ENCODE measurements at regions not wholly inside any gene's neighbourhood (a gene's known extent, or its start where the extent isn't known, plus 50 kb on each side); places are given as distances from the start of the nearest gene placed in this dataset.

DNA sequence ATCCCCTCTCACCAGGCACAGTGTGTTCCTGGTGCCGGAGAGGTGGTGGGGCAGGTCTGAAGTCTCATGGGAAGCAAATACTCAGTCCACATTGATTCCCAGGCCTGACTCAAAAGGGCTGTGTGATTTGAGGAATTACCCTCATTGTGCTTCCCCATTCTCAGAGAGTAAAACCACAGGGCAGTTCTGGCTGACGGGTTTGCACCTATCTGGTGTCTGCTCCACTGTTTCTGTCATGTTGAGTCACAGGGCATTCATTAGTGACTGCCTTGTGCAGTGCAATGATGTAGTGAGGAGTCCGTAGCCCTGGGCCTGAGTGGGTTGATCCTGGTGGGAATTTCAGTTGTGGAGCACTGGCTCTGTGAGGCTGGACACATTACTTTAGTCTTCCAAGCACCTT lies 85.2 kb upstream of the ARHGAP20 start:
- Mint-ChIP-seq H3K4me3 (peak overlapping the region in 1 of 2 donors; percentile 25), H3K27me3 (peaks cover 14 to 17% of the 10 kb centered on the region in 2 donors), H3K27ac (peak overlapping the region; percentile 9), H3K4me1 (peaks cover 8 to 32% of the 10 kb centered on the region in 2 donors), H3K36me3 (no peaks in the 10 kb centered on the region), H3K9me3 (peaks cover 0 to 1% of the 10 kb centered on the region in 2 donors)
- peak; percentile 99 to 100 for ATAC-seq (replicated peaks)
- peak; percentile 68 for DNase-seq

DNA sequence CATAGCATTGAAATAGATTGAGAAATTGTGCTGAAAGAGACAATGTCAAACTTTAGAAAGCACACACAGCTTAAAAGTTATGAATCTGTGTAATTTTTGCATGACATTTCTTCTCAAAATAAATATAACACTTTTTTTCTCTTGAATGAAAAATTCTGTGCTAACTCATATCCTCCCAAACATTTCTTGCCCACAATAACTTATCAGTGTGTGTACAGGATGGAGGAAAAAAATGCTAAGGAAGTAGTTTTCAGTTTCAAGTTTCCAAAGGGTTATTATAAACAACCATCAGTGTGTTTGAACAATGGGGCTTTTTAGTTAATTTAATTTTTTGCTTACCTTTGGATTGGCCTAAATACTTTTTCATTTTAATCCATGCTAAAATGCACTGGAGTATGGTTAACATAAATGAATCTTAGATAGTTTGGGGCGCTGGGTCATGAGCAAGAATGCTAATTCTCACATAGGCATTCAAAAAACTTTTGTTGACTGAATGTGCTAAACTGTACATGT lies 82.9 kb upstream of the ARHGAP20 start:
- Mint-ChIP-seq H3K9me3 (peaks cover 0 to 1% of the 10 kb centered on the region in 2 donors), H3K27me3 (peaks cover 14 to 17% of the 10 kb centered on the region in 2 donors), H3K36me3 (no peaks in the 10 kb centered on the region), H3K4me3 (no peak overlapping the region), H3K4me1 (peaks cover 8 to 32% of the 10 kb centered on the region in 2 donors), H3K27ac (no peak overlapping the region)
- DNase-seq = no peak
- ATAC-seq (replicated peaks) = no peak

DNA sequence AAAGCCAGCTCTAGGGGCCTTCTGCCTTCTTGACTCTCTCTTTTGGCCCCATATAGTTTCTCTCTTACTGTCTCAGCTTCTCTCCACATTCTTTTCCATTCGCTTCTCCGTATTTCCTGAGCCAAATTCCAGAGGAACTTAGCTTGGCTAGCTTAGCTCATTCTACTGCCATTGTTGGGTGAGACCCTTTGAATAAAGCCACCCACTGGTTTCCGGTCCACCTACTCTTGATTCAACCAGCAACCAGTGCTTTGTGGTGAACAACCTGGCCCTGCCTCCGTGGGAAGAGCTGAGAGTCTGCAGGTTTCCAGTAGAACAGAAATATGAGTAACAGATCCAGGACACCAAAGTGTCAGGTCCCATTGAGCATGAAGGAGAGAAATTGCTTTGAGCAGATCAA lies 81.3 kb upstream of the ARHGAP20 start:
- Mint-ChIP-seq H3K9me3 (peaks cover 0 to under 1% of the 10 kb centered on the region in 2 donors), H3K27me3 (peaks cover 14 to 15% of the 10 kb centered on the region in 2 donors), H3K36me3 (no peaks in the 10 kb centered on the region), H3K4me3 (no peak overlapping the region), H3K27ac (no peak overlapping the region), H3K4me1 (peaks cover 8 to 29% of the 10 kb centered on the region in 2 donors)
- no peak for ATAC-seq (replicated peaks)
- DNase-seq = no peak

DNA sequence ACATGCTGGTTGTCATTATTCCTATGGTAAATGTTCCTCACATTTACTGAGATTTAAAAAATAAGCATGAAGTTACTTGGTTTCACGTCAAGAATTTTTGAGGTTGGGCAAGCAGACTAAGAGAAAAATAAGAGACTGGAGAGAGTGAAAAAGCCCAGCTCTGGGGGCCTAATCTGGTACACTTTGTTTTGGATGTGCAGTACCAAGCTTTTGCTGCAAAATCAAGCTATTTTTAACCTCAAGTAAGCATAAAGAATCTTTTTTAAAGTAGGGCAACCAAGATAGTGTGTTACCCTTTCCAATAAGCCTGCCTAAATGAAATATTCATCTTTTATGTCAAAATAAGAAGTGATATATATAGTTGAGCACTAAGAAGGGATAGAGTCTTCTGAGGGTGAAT lies 79.4 kb upstream of the ARHGAP20 start:
- H3K27me3 Mint-ChIP-seq = peaks cover 17 to 19% of the 10 kb centered on the region in 2 donors
- no peak overlapping the region for H3K4me3 Mint-ChIP-seq
- H3K27ac Mint-ChIP-seq = no peak overlapping the region
- no peak for DNase-seq
- H3K36me3 Mint-ChIP-seq = no peaks in the 10 kb centered on the region
- H3K4me1 Mint-ChIP-seq = peaks cover 2 to 10% of the 10 kb centered on the region in 2 donors
- no peaks in the 10 kb centered on the region for H3K9me3 Mint-ChIP-seq
- ATAC-seq (replicated peaks) = no peak

DNA sequence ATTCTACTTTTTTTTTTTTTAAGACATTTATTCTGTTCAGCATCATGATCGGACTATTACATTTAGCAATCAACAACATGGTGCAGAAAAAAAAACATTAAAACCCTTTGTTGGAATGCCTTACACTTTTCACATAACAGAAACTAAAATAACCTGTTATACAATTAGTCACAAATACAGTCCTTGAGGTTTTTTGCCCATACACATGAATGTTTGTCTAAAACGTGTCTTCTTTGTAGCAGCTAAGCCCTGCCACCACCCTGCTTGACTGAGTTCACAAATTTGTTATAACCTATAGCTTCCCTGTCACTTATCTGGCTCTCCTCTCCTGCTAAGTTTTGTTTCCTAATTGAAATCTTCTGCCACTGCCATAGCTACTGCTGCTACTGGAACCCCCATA lies 75.4 kb upstream of the ARHGAP20 start:
- H3K36me3 Mint-ChIP-seq = peaks cover 6 to 7% of the 10 kb centered on the region in 2 donors
- DNase-seq = no peak
- H3K27me3 Mint-ChIP-seq = peaks cover 8 to 16% of the 10 kb centered on the region in 2 donors
- H3K4me1 Mint-ChIP-seq = peaks cover 0 to 2% of the 10 kb centered on the region in 2 donors
- no peak overlapping the region for H3K4me3 Mint-ChIP-seq
- H3K9me3 Mint-ChIP-seq = peaks cover 11 to 13% of the 10 kb centered on the region in 2 donors
- no peak for ATAC-seq (replicated peaks)
- no peak overlapping the region for H3K27ac Mint-ChIP-seq

DNA sequence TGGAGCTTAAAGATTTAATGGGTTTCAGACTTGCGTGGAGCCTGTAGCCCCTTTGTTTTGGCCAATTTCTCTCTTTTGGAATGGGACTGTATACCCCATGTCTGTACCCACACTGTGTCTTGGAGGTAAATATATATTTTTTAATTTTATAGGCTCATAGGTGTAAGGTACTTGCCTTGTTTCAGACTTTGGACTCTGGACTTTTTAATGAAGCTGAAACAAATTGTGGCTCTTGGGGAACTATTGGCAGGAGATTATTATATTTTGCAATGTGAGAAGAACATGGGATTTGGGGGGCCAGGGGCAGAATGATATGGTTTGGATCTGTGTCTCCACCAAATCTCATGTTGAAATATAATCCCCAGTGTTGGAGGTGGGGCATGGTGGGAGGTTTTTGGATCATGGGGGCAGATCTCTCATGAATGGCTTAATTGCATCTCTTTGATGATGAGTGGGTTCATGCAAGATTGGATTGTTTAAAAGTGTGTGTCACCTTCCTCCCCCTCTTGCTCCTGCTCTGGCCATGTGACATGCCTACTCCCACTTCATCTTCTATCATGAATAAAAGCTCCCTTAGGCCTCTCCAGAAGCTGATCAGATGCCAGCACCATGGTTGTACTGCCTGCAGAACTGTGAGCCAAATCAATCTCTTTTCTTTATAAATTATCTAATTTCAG lies 74.1 kb upstream of the ARHGAP20 start:
- ATAC-seq (replicated peaks) = no peak
- Mint-ChIP-seq H3K27me3 (peaks cover 7 to 14% of the 10 kb centered on the region in 2 donors), H3K4me1 (peaks cover 0 to 2% of the 10 kb centered on the region in 2 donors), H3K27ac (no peak overlapping the region), H3K9me3 (peaks cover 11 to 13% of the 10 kb centered on the region in 2 donors), H3K36me3 (peaks cover 6 to 7% of the 10 kb centered on the region in 2 donors), H3K4me3 (no peak overlapping the region)
- DNase-seq = no peak

DNA sequence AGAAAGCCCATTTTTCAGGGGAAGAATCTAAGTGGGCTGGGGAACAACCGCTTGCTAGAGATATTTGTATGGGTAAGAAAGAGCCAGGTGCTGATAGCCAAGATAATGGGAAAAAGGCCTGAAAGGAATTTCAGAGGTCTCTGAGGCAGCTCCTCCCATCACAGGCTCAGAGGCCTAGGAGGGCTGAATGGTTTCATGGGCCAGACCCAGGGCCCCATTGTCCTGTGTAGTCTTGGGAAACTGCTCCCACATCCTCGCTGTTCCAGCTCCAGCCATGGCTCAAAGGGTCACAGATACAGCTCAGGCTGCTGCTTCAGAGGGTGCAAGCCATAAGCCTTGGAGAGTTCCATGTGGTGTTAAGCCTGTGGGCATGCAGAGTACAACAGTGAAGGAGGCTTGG lies 73.2 kb upstream of the ARHGAP20 start:
- H3K9me3 Mint-ChIP-seq = peaks cover 11 to 13% of the 10 kb centered on the region in 2 donors
- H3K4me1 Mint-ChIP-seq = peaks cover 0 to 2% of the 10 kb centered on the region in 2 donors
- ATAC-seq (replicated peaks) = no peak
- DNase-seq = no peak
- no peak overlapping the region for H3K27ac Mint-ChIP-seq
- no peak overlapping the region for H3K4me3 Mint-ChIP-seq
- H3K36me3 Mint-ChIP-seq = peaks cover 6 to 7% of the 10 kb centered on the region in 2 donors
- peaks cover 7 to 14% of the 10 kb centered on the region in 2 donors for H3K27me3 Mint-ChIP-seq

DNA sequence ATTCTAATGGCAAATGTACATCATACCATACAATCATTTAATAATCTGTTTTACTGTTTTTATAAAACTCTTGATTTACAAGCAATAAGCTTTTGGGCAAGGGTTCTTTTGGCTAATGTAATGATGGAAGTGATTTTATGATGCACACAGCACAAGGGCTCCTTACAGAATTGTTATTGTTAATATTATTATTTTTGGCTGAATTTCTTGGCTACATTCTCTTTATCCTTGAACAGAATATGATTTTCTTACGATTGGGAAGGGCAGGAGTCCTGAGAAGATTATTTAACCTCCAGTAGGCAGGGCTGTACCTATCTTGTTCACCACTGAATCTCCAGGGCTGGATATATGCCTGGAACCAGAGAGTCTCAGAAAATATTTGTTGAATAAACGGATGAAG lies 70.4 kb upstream of the ARHGAP20 start:
- ATAC-seq (replicated peaks) = no peak
- Mint-ChIP-seq H3K36me3 (peaks cover 10 to 15% of the 10 kb centered on the region in 2 donors), H3K9me3 (peaks cover 20% of the 10 kb centered on the region in 2 donors), H3K4me3 (no peak overlapping the region), H3K27me3 (peaks cover 0 to 4% of the 10 kb centered on the region in 2 donors), H3K27ac (no peak overlapping the region), H3K4me1 (peaks cover 9 to 14% of the 10 kb centered on the region in 2 donors)
- no peak for DNase-seq

DNA sequence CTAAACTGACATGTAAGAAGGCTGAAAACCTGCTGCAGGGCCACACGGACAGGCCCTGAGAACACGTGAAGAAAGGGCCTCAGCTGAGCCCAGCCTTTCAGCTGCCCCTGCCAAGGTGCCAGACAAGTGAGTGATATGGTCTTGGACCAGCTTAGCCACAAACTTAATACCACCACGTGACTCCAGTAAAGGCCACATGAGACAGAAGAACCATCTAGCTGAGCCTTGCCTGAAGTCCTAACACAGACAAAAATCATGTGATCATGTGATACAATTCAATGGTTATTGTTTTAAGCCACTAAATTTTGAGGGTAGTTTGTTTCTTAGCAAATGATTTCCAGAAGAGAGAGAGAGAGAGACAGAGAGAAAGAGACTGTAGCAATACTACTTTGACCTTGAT lies 66.9 kb upstream of the ARHGAP20 start:
- Mint-ChIP-seq H3K4me1 (peaks cover 13 to 26% of the 10 kb centered on the region in 2 donors), H3K36me3 (peaks cover 3 to 8% of the 10 kb centered on the region in 2 donors), H3K27ac (no peak overlapping the region), H3K27me3 (no peaks in the 10 kb centered on the region), H3K9me3 (peaks cover 8 to 9% of the 10 kb centered on the region in 2 donors), H3K4me3 (no peak overlapping the region)
- ATAC-seq (replicated peaks) = no peak
- DNase-seq = no peak

DNA sequence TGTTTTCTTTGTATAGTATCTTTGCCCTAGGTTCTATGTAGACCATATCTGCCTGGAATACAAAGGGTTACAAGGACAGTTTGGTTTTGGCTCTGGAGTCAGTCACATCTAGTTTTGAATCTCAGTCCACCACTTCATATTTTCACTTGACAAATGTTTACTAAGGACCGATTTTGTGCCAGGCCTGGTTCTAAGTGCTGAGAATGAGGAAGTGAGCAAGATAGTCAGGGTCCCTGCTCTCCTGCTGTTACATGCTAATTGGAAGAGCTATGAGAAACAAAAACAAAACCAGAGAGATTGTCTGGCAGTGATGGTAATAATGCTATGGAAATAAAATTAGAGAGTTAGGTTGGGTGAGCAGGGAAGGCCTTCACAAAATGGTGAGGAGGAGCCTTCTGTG lies 66.1 kb upstream of the ARHGAP20 start:
- H3K4me1 Mint-ChIP-seq = peaks cover 13 to 26% of the 10 kb centered on the region in 2 donors
- DNase-seq = no peak
- peaks cover 3 to 8% of the 10 kb centered on the region in 2 donors for H3K36me3 Mint-ChIP-seq
- H3K9me3 Mint-ChIP-seq = peaks cover 8 to 9% of the 10 kb centered on the region in 2 donors
- peak; percentile 86 to 94 for ATAC-seq (replicated peaks)
- no peaks in the 10 kb centered on the region for H3K27me3 Mint-ChIP-seq
- H3K27ac Mint-ChIP-seq = peak overlapping the region; percentile 2
- H3K4me3 Mint-ChIP-seq = peak overlapping the region in 1 of 2 donors; percentile 10

DNA sequence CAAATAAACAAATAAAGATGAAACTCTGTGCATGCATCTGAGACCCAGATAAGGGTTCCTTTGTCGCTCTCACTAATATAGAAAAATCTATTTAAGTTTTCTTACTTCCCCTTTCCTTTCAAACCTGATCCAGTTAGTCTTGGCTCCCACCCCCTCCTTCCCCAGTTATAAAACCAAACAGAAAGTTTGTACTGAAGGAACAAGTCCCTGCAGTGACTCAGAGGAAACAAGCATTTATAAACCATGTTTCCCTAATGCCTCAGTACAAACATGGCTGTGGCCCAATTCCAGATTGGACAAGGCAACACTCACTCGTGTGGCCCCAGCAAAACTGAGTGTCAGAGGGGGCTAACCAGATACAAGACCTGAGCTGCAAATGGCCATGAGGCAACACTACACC lies 65.5 kb upstream of the ARHGAP20 start:
- DNase-seq (no peak), ATAC-seq (replicated peaks) (peak; percentile 73 to 81)
- peaks cover 13 to 26% of the 10 kb centered on the region in 2 donors for H3K4me1 Mint-ChIP-seq
- no peaks in the 10 kb centered on the region for H3K27me3 Mint-ChIP-seq
- H3K4me3 Mint-ChIP-seq = no peak overlapping the region
- no peak overlapping the region for H3K27ac Mint-ChIP-seq
- peaks cover 8 to 9% of the 10 kb centered on the region in 2 donors for H3K9me3 Mint-ChIP-seq
- H3K36me3 Mint-ChIP-seq = peaks cover 3 to 8% of the 10 kb centered on the region in 2 donors

DNA sequence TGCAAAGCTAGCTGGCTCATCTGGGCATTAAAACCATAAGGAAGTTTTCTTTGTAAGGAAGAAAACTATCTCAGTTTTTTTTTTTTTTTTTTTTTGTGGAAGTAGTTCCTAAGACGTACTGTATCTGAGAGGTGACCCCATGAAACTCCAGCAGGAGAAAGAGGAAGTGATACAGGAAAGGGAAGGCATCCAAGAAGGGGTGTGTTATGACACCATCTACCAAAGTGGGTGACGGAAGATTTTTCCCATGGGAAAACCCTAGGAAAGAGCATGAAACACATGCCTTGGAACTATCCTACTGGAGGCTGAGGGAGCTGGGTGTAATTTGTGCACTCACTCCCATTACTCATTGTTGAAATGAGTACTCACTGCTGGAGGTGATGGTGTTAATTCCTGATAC lies 63.8 kb upstream of the ARHGAP20 start:
- ATAC-seq (replicated peaks) = no peak

DNA sequence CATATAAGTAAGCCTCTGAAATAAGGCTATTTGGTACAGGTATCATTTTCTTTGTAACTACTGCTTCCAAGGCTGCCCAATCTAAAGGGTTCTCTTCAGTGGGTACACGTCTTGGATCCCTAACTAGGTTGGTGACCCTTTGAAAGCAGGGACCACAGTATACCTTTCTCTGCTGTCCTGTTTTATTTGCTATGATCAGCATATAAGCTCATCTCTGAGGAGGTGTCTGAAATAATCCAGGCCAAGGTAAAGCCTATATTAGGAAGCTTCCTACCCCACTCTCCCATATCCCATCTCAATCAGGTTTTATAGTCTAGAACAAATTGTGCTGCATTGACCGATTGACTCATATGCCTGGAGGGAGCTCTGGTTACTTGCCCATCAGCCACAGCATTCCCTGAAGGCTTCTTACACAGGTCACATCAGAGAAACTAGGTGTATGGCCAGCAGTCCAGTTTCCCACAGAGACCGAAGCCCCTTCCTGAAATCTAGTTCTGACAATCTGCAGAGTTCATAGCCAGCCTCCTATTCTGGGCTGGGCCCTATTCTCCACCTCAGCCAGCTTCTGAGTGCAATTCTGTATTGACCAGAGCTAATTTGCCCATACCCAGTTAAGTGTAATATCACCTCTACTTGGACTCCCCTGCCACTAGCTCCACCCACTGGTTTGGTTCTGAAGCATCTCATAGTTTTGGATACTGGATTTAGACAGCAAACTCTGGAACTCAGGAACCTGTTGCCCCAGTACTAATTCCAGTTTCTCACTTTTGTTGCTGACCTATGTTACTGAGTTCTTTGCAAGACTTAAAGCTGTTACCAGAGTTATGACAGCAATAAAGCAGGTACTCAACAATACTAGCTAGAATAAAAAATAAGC lies 62.1 kb upstream of the ARHGAP20 start:
- DNase-seq = no peak
- H3K27ac Mint-ChIP-seq = no peak overlapping the region
- ATAC-seq (replicated peaks) = no peak
- no peak overlapping the region for H3K4me3 Mint-ChIP-seq
- H3K36me3 Mint-ChIP-seq = peaks cover 3 to 8% of the 10 kb centered on the region in 2 donors
- peaks cover 16 to 26% of the 10 kb centered on the region in 2 donors for H3K4me1 Mint-ChIP-seq
- no peaks in the 10 kb centered on the region for H3K27me3 Mint-ChIP-seq
- H3K9me3 Mint-ChIP-seq = peaks cover 8 to 9% of the 10 kb centered on the region in 2 donors

More for the DNA sequence above, 63.8 kb upstream of the ARHGAP20 start:
- Mint-ChIP-seq H3K4me3 (no peak overlapping the region), H3K27me3 (no peaks in the 10 kb centered on the region), H3K4me1 (peaks cover 13 to 26% of the 10 kb centered on the region in 2 donors), H3K9me3 (peaks cover 8 to 9% of the 10 kb centered on the region in 2 donors), H3K36me3 (peaks cover 3 to 8% of the 10 kb centered on the region in 2 donors), H3K27ac (no peak overlapping the region)
- DNase-seq = no peak

DNA sequence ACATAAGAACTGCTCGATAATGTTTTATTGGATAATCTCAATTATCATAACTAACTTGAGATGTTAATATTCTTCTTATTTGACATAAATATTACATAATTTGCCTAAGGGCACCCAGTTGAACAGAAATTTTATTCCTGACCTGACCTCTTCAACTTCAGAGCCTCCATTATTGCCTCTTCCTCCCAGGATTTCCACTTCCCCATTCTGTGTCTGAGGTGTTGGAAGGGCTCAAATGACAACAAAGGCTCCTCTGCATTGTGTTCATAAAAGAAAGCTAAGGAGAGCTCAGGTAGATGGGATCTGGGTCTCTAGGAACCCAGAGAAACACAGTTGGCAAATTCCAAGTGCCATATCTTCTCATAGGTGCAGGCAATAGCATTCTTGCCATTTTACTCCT lies 61.2 kb upstream of the ARHGAP20 start:
- H3K27me3 Mint-ChIP-seq = no peaks in the 10 kb centered on the region
- DNase-seq (no peak), ATAC-seq (replicated peaks) (no peak)
- peaks cover under 1 to 2% of the 10 kb centered on the region in 2 donors for H3K9me3 Mint-ChIP-seq
- H3K36me3 Mint-ChIP-seq = peaks cover under 1 to 2% of the 10 kb centered on the region in 2 donors
- no peak overlapping the region for H3K4me3 Mint-ChIP-seq
- H3K4me1 Mint-ChIP-seq = peaks cover 15 to 20% of the 10 kb centered on the region in 2 donors
- H3K27ac Mint-ChIP-seq = no peak overlapping the region

Measured in stimulated activated naive B cell treated with anti-CD40 and anti-IgM and Interleukin-4, amounts not matched to agents 10 μg/mL and 1 μg/mL and 100 μg/mL, for 72 hours (primary cell).